Adrenal gland (tissue), 9 donors: ENCODE measurements at regions not wholly inside any gene's neighbourhood (a gene's known extent, or its start where the extent isn't known, plus 50 kb on each side); places are given as distances from the start of the nearest gene placed in this dataset.

Experiments used
- DNase-seq, 7 donors: peaks; one replicate each; pipeline ENCODE4 v3.0.0-alpha.2; 2019 to 2020
- H3K27ac ChIP-seq, 5 donors: fragments of 200-600 bp; sonication (generic) in 4 of 5; 1 replicate in 3 of 5; 2 replicates in 2 of 5; pipeline versions ENCODE4 v1.5.1 to v1.8.0; 2016 to 2020; ENCODE audit warnings: mild to moderate bottlenecking in 1 of 5
- H3K27me3 ChIP-seq: fragments of 200-600 bp; 2 replicates; pipeline ENCODE4 v1.8.0; 2021
- H3K36me3 ChIP-seq, 2 donors: fragments of 200-600 bp; replicated peaks in 1 of 2; 1 replicate in 1 of 2; 2 replicates in 1 of 2; pipeline versions ENCODE4 v1.5.1 to v1.8.0; 2018 to 2022
- H3K4me1 ChIP-seq, 2 donors: fragments of 200-600 bp; replicated peaks in 1 of 2; 1 replicate in 1 of 2; 2 replicates in 1 of 2; pipeline versions ENCODE4 v1.5.1 to v1.8.0; 2018 to 2021
- H3K4me3 ChIP-seq, 4 donors: fragments of 200-600 bp; sonication (generic) in 3 of 4; one replicate each; pipeline ENCODE4 v1.5.1; 2016 to 2018
- H3K9me3 ChIP-seq, 3 donors: fragments of 200-600 bp; sonication (generic) in 1 of 3; replicated peaks in 1 of 3; 1 replicate in 2 of 3; 2 replicates in 1 of 3; pipeline versions ENCODE4 v1.5.1 to v1.8.0; 2016 to 2021
- CTCF ChIP-seq, 6 experiments: fragments of 450-650 bp in 4 of 6; fragments of 200-600 bp in 2 of 6; sonication (generic) in 1 of 6; IDR thresholded peaks; 1 replicate in 5 of 6; 2 replicates in 1 of 6; pipeline versions ENCODE4 v1.5.1 to v1.8.0; 2016 to 2021; ENCODE audit warnings: antibody characterized with exemption in 6 of 6, mild to moderate bottlenecking in 2 of 6, moderate library complexity in 1 of 6
- POLR2A ChIP-seq, 2 donors: fragments of 450-650 bp; IDR thresholded peaks; one replicate each; pipeline ENCODE4 v1.6.1; 2017; ENCODE audit warnings: antibody characterized with exemption in 2 of 2, mild to moderate bottlenecking in 2 of 2, moderate library complexity in 1 of 2
- WGBS, 4 donors: extraction: QIAGEN DNeasy Blood & Tissue Kit in 2 of 4; methylation state at CpG; one replicate each; pipeline versions ENCODE4 v1.1.5 to v1.1.7; 2013 to 2017; 5-methylcytosine and 5-hydroxymethylcytosine counted together
- intact Hi-C, 2 donors: fragments of 100-400 bp; cut with DNase I; formaldehyde crosslinking; loops; one replicate each; pipeline versions ENCODE4 v1.14.1 to v1.15.0; 2022 to 2023
- donor health status: healthy with polysubstance abuse.
- donor health status: Bipolar disorder and iron deficiency.
- donor health status: DM: yes; HTN: yes; CAD: no.
- donor health status: DM: no; HTN: no; CAD: no.
- donor health status: DM: no; HTN: no; CAD: no.

DNA sequence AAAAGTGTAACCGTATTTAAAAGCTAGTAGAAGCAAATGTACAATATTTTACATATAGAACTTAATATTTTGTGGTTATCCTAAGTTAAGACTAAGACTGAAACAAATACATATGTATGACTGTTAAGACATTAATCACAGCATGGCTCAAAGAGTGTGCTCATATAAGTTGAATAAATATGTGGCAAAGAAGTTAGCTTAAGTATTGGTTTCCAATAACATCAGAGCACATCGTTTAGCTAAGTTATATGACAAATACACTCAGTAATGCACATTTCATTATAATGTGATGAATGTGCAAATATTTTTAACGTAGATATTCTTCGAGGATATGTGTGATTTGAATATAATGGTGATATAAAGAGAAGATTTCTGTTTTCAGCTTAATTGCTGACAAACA, 253.8 kb downstream of the SLITRK5 start:
- no peak for TF ChIP-seq POLR2A (IDR thresholded peaks at IDR 0.05)

DNA sequence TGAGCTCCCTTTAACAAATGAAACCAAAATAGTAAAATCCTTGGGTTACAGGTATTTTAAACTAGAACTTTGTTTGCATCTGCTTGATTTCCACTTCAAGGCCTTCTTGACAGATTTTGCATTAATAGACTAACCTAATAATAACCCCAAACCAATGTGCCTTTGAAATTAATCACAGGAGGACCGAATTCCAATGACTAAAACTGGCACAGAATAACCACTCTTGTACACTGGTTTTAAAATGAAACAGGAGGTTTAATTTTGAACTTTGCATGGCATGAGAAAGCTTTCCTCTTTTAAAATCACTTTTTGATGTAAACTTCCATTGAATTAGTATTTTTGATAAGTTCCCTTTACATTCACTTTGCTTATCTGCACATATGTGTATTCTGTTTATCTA, 269.6 kb downstream of the SLITRK5 start:
- Histone ChIP-seq H3K36me3 (no peaks in the 10 kb centered on the region), H3K27me3 (no peaks in the 10 kb centered on the region), H3K4me1 (no peaks in the 10 kb centered on the region), H3K27ac (no peak overlapping the region), H3K9me3 (no peaks in the 10 kb centered on the region), H3K4me3 (no peak overlapping the region)
- WGBS, 4 donors: 41 to 60% (median 51%) methylated on average over 1 of the region's 1 CpG
- intact Hi-C loops: no loop called here
- DNase-seq: no peak
- TF ChIP-seq POLR2A (IDR thresholded peaks at IDR 0.05): no peak
- no peak for TF ChIP-seq CTCF (IDR thresholded peaks at IDR 0.05)

More for the DNA sequence above, 253.8 kb downstream of the SLITRK5 start:
- no peaks in the 10 kb centered on the region for H3K36me3 ChIP-seq
- H3K27ac ChIP-seq: no peak overlapping the region
- H3K4me3 ChIP-seq: no peak overlapping the region
- H3K4me1 ChIP-seq: no peaks in the 10 kb centered on the region
- H3K27me3 ChIP-seq: no peaks in the 10 kb centered on the region
- intact Hi-C loops: no loop called here
- no peak for DNase-seq
- 65 to 76% (median 67%) methylated on average over 4 of the region's 4 CpGs for WGBS, 4 donors
- H3K9me3 ChIP-seq: no peaks in the 10 kb centered on the region

DNA sequence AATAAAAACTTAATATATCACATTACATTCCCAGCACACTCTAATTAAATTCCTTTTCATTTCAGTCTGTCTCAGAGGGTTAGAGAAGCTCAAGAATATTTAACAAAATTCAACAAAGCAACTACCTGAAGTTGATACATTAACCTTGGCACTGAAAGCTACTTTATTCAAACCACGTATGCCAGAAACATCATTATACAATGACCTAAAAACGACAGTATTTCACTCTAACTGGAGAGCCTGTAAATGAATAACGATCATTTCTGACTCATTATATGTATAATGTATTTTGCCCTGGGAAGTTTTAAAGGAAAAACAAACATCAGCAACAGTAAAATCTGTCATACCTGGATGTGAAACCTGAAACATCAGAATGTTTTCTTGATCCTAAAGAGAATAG, 270.1 kb downstream of the SLITRK5 start:
- intact Hi-C loops: no loop called here
- DNase-seq: no peak

GRCh38 chr13:87942205-87942604, 271.0 kb downstream of the SLITRK5 start:
- Histone ChIP-seq H3K36me3 (no peaks in the 10 kb centered on the region), H3K9me3 (no peaks in the 10 kb centered on the region), H3K4me1 (no peaks in the 10 kb centered on the region), H3K27me3 (no peaks in the 10 kb centered on the region), H3K27ac (no peak overlapping the region), H3K4me3 (no peak overlapping the region)
- no peak for DNase-seq
- TF ChIP-seq CTCF (IDR thresholded peaks at IDR 0.05) (no peak), POLR2A (IDR thresholded peaks at IDR 0.05) (no peak)
- 51 to 65% (median 59%) methylated on average over 1 of the region's 1 CpG for WGBS, 4 donors
- intact Hi-C loops: no loop called here

More for the DNA sequence above, 270.1 kb downstream of the SLITRK5 start:
- H3K4me3 ChIP-seq: no peak overlapping the region
- TF ChIP-seq POLR2A (IDR thresholded peaks at IDR 0.05) (no peak), CTCF (IDR thresholded peaks at IDR 0.05) (no peak)
- WGBS, 4 donors: 46 to 59% (median 49%) methylated on average over 3 of the region's 3 CpGs
- H3K27me3 ChIP-seq: no peaks in the 10 kb centered on the region
- no peaks in the 10 kb centered on the region for H3K4me1 ChIP-seq
- H3K36me3 ChIP-seq: no peaks in the 10 kb centered on the region
- H3K9me3 ChIP-seq: no peaks in the 10 kb centered on the region
- H3K27ac ChIP-seq: no peak overlapping the region

- no peaks in the 10 kb centered on the region for H3K36me3 ChIP-seq
- H3K4me3 ChIP-seq: no peak overlapping the region
- intact Hi-C loops: no loop called here
- H3K27ac ChIP-seq: no peak overlapping the region
- no peak for DNase-seq
- TF ChIP-seq CTCF (IDR thresholded peaks at IDR 0.05) (no peak), POLR2A (IDR thresholded peaks at IDR 0.05) (no peak)
- no peaks in the 10 kb centered on the region for H3K27me3 ChIP-seq
- WGBS, 4 donors: 77 to 96% (median 84%) methylated on average over 1 of the region's 1 CpG
- no peaks in the 10 kb centered on the region for H3K9me3 ChIP-seq
- H3K4me1 ChIP-seq: no peaks in the 10 kb centered on the region
Measured at GRCh38 chr13:87944038-87944437, 272.9 kb downstream of the SLITRK5 start.
